ENCODE measurements at regions not wholly inside any gene's neighbourhood (a gene's known extent, or its start where the extent isn't known, plus 50 kb on each side); places are given as distances from the start of the nearest gene placed in this dataset.
"Not testable (repeated sequence)": the region's sequence is repeated elsewhere in the genome, so short reads cannot be mapped to it uniquely, and the experiment has no call there.

- DNase-seq, result no peak
Measured at GRCh38 chr5:100697970-100698369, 162.8 kb downstream of the FAM174A start.

DNA sequence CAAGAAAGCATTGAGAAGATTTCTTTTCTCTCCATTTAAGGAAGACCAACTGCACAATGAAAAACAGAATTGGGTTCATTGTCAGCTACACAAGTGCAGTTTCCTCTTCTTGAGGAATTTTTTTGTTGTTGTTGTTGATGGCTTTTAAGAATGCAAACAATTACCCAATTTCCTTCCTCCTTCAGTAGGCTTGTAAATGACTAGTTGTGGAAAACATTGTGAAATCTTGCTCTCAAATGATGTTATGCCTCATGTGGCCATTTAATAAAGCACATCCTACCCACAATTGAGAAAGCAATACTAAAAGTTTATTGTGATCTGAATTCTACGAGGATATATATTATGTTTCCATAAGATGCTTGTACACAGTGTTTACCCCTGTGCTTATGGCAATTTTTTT, 171.6 kb downstream of the FAM174A start:
- DNase-seq, result no peak

- peak; percentile 3 for DNase-seq
Measured at GRCh38 chr5:100708645-100709171, 173.5 kb downstream of the FAM174A start.

GRCh38 chr5:100709771-100710170, 174.6 kb downstream of the FAM174A start:
- DNase-seq, result no peak

DNA sequence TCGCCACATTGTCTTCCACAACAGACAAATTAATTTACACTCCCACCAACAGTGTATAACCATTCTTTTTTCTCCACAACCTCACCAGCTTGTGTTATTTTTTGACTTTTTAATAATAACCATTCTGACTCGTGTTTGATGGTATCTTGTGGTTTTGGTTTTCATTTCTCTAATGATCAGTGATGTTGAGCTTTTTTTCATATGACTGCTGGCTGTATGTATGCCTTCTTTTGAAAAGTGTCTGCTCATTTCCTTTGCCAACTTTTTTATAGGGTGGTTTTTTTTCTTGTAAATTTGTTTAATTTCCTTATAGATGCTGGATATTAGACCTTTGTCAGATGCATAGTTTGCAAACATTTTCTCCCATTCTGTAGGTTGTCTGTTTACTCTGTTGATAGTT, 179.6 kb downstream of the FAM174A start:
- not testable (repeated sequence) for DNase-seq

GRCh38 chr5:100722657-100723056, 180.4 kb downstream of the ST8SIA4 start:
- no peak for DNase-seq

- no peak for DNase-seq
Measured at GRCh38 chr5:100723229-100723628, 179.9 kb downstream of the ST8SIA4 start.

GRCh38 chr5:100726116-100726515, 177.0 kb downstream of the ST8SIA4 start:
- no peak for DNase-seq

DNA sequence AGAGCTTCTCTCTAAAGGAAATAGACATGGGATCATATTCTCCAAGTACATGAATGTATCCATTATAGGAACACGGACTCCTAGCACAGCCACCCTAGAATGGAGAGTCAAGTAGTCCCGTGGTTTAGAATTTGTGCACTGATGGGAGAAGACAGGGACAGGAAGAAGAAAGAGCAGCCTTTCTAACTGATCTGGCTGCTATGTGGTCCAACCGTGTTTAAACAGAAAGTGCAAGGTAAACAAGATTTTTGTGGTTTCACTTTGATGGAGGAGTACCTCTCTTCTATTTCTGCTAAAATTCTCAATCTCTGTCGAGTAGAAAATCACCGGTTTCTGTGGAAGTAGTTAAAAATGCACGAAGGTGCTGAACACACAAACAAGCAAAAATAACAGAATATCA, 171.3 kb downstream of the ST8SIA4 start:
- DNase-seq, result no peak

GRCh38 chr5:100746730-100747129, 156.4 kb downstream of the ST8SIA4 start:
- DNase-seq, result no peak

DNA sequence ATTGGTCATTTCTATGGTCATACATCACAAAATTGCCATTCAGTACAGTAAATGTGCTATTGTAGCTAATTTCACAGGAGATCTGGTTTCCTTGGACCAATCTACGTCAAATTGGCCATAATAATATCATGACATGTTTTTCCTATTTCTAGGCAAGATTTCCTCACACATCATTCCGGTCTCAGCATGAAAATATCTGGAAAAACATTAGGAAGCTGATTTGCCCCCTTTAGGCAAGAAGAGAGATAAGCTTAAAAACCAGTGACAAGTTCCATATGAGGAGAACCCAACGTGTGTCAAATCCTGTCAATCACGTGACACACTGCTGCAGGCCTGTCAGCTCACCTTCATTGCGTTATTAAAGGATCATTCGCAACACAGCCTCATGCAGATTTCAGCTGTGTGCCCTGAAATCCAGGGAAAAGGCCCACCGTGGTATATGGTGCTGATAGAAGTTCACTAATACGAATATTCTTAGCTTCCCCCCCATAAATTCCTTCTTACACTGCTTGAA, 153.3 kb downstream of the ST8SIA4 start:
- DNase-seq, result no peak

DNA sequence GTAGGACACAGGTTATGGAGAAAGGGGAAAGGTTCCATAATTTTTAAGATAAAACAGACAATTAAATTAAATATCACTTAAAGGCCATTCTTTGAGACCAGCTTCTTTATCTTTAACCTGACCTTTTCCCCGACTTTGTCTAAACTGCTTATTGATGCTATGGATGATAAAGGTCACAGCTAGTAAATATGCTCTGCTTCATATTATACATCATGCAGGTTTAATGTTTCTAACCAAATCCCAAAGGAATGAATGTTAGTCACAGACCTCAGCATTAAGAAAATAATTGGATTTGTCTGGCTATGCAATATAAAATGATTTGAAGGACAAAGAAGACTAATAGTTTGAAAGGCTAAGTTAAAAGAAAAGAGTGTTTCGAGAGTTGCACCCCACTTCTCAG, 147.6 kb downstream of the ST8SIA4 start:
- DNase-seq, result no peak
